ENCODE measurements at regions not wholly inside any gene's neighbourhood (a gene's known extent, or its start where the extent isn't known, plus 50 kb on each side); places are given as distances from the start of the nearest gene placed in this dataset.
"Not testable (repeated sequence)": the region's sequence is repeated elsewhere in the genome, so short reads cannot be mapped to it uniquely, and the experiment has no call there.

- CTCF ChIA-PET, result interaction anchor here (1.0 kb wide), 1 partner anchor 53 kb away, joined by 4 read pairs; no protein-coding TSS in a partner anchor
- DNase-seq, result no peak
- Mint-ChIP-seq H3K9me3 (ENCODE audit: low read depth) (peaks cover 1% of the 10 kb centered on the region), H3K4me1 (no peaks in the 10 kb centered on the region), H3K27me3 (peaks cover 3% of the 10 kb centered on the region), H3K4me3 (no peak overlapping the region), H3K36me3 (ENCODE audit: low read depth) (no peaks in the 10 kb centered on the region), H3K27ac (no peak overlapping the region)
- intact Hi-C loops (cut with DNase I, micrococcal nuclease), result loop anchor here in 1 of 2 experiments (10.0 kb wide), 1 partner anchor 273 kb away; no protein-coding TSS in a partner anchor
- POLR2A ChIA-PET, result no interaction called here
- ATAC-seq, result no peak
Measured at GRCh38 chr9:78707481-78707991, 410.6 kb downstream of the PSAT1 start.

- ATAC-seq (no peak), DNase-seq (no peak)
- intact Hi-C loops (cut with DNase I, micrococcal nuclease), result no loop called here
- CTCF ChIA-PET, result no interaction called here
- H3K9me3 Mint-ChIP-seq (ENCODE audit: low read depth), result no peaks in the 10 kb centered on the region
- peaks cover 3% of the 10 kb centered on the region for H3K27me3 Mint-ChIP-seq
- H3K4me1 Mint-ChIP-seq, result no peaks in the 10 kb centered on the region
- H3K4me3 Mint-ChIP-seq, result no peak overlapping the region
- POLR2A ChIA-PET, result no interaction called here
- no peaks in the 10 kb centered on the region for H3K36me3 Mint-ChIP-seq (ENCODE audit: low read depth)
- H3K27ac Mint-ChIP-seq, result no peak overlapping the region
Measured at GRCh38 chr9:78712903-78713613, 416.1 kb downstream of the PSAT1 start.

- H3K4me3 Mint-ChIP-seq, result no peak overlapping the region
- H3K27ac Mint-ChIP-seq, result no peak overlapping the region
- peaks cover 3% of the 10 kb centered on the region for H3K27me3 Mint-ChIP-seq
- ChIA-PET POLR2A (no interaction called here), CTCF (no interaction called here)
- intact Hi-C loops (cut with DNase I, micrococcal nuclease), result no loop called here
- no peaks in the 10 kb centered on the region for H3K36me3 Mint-ChIP-seq (ENCODE audit: low read depth)
- no peaks in the 10 kb centered on the region for H3K9me3 Mint-ChIP-seq (ENCODE audit: low read depth)
- DNase-seq (no peak), ATAC-seq (no peak)
- H3K4me1 Mint-ChIP-seq, result no peaks in the 10 kb centered on the region
Measured at GRCh38 chr9:78713614-78714405, 416.9 kb downstream of the PSAT1 start.

GRCh38 chr9:78714576-78714975 is 417.7 kb downstream of the PSAT1 start:
- no peak for DNase-seq
- no peak for ATAC-seq
- POLR2A ChIA-PET, result no interaction called here
- Mint-ChIP-seq H3K4me3 (no peak overlapping the region), H3K9me3 (ENCODE audit: low read depth) (no peaks in the 10 kb centered on the region), H3K27ac (no peak overlapping the region), H3K4me1 (no peaks in the 10 kb centered on the region), H3K36me3 (ENCODE audit: low read depth) (no peaks in the 10 kb centered on the region), H3K27me3 (peaks cover 3% of the 10 kb centered on the region)
- intact Hi-C loops (cut with DNase I, micrococcal nuclease), result no loop called here
- CTCF ChIA-PET, result no interaction called here

GRCh38 chr9:78719029-78719428 is 422.1 kb downstream of the PSAT1 start:
- H3K36me3 Mint-ChIP-seq (ENCODE audit: low read depth); POLR2A ChIA-PET; H3K9me3 Mint-ChIP-seq (ENCODE audit: low read depth); H3K4me3 Mint-ChIP-seq; intact Hi-C loops (cut with DNase I, micrococcal nuclease); DNase-seq; ATAC-seq; H3K27ac Mint-ChIP-seq; H3K4me1 Mint-ChIP-seq; CTCF ChIA-PET; H3K27me3 Mint-ChIP-seq: not testable (repeated sequence)

GRCh38 chr9:78724896-78725295 is 428.0 kb downstream of the PSAT1 start:
- H3K36me3 Mint-ChIP-seq (ENCODE audit: low read depth), result no peaks in the 10 kb centered on the region
- POLR2A ChIA-PET, result no interaction called here
- no peak for ATAC-seq
- intact Hi-C loops (cut with DNase I, micrococcal nuclease), result no loop called here
- H3K27me3 Mint-ChIP-seq, result no peaks in the 10 kb centered on the region
- no peak overlapping the region for H3K27ac Mint-ChIP-seq
- no peak for DNase-seq
- H3K9me3 Mint-ChIP-seq (ENCODE audit: low read depth), result peaks cover 5% of the 10 kb centered on the region
- no peak overlapping the region for H3K4me3 Mint-ChIP-seq
- H3K4me1 Mint-ChIP-seq, result no peaks in the 10 kb centered on the region
- CTCF ChIA-PET, result no interaction called here

- no peak overlapping the region for H3K4me3 Mint-ChIP-seq
- H3K4me1 Mint-ChIP-seq, result no peaks in the 10 kb centered on the region
- no peaks in the 10 kb centered on the region for H3K27me3 Mint-ChIP-seq
- ChIA-PET CTCF (no interaction called here), POLR2A (no interaction called here)
- H3K36me3 Mint-ChIP-seq (ENCODE audit: low read depth), result no peaks in the 10 kb centered on the region
- no peak for DNase-seq
- no peak overlapping the region for H3K27ac Mint-ChIP-seq
- intact Hi-C loops (cut with DNase I, micrococcal nuclease), result no loop called here
- peaks cover 5% of the 10 kb centered on the region for H3K9me3 Mint-ChIP-seq (ENCODE audit: low read depth)
- ATAC-seq, result no peak
Measured at GRCh38 chr9:78725503-78725902, 428.6 kb downstream of the PSAT1 start.

GRCh38 chr9:78745331-78745730 is 448.4 kb downstream of the PSAT1 start:
- Mint-ChIP-seq H3K27me3 (no peaks in the 10 kb centered on the region), H3K27ac (no peak overlapping the region), H3K9me3 (ENCODE audit: low read depth) (no peaks in the 10 kb centered on the region), H3K4me3 (no peak overlapping the region), H3K4me1 (no peaks in the 10 kb centered on the region), H3K36me3 (ENCODE audit: low read depth) (no peaks in the 10 kb centered on the region)
- ChIA-PET CTCF (no interaction called here), POLR2A (no interaction called here)
- ATAC-seq (no peak), DNase-seq (no peak)
- intact Hi-C loops (cut with DNase I, micrococcal nuclease), result no loop called here

- Mint-ChIP-seq H3K4me3 (no peak overlapping the region), H3K4me1 (no peaks in the 10 kb centered on the region), H3K27me3 (no peaks in the 10 kb centered on the region), H3K27ac (no peak overlapping the region), H3K9me3 (ENCODE audit: low read depth) (no peaks in the 10 kb centered on the region), H3K36me3 (ENCODE audit: low read depth) (no peaks in the 10 kb centered on the region)
- intact Hi-C loops (cut with DNase I, micrococcal nuclease), result no loop called here
- ATAC-seq (no peak), DNase-seq (no peak)
- CTCF ChIA-PET, result no interaction called here
- POLR2A ChIA-PET, result no interaction called here
Measured at GRCh38 chr9:78746010-78746409, 449.1 kb downstream of the PSAT1 start.

GRCh38 chr9:78753039-78753438 is 456.1 kb downstream of the PSAT1 start:
- intact Hi-C loops (cut with DNase I, micrococcal nuclease), result no loop called here
- ChIA-PET CTCF (no interaction called here), POLR2A (no interaction called here)
- no peak for ATAC-seq
- no peak overlapping the region for H3K27ac Mint-ChIP-seq
- no peak for DNase-seq
- H3K4me1 Mint-ChIP-seq, result no peaks in the 10 kb centered on the region
- H3K27me3 Mint-ChIP-seq, result peaks cover 2% of the 10 kb centered on the region
- no peak overlapping the region for H3K4me3 Mint-ChIP-seq
- H3K9me3 Mint-ChIP-seq (ENCODE audit: low read depth), result no peaks in the 10 kb centered on the region
- no peaks in the 10 kb centered on the region for H3K36me3 Mint-ChIP-seq (ENCODE audit: low read depth)

- Mint-ChIP-seq H3K9me3 (ENCODE audit: low read depth) (no peaks in the 10 kb centered on the region), H3K36me3 (ENCODE audit: low read depth) (no peaks in the 10 kb centered on the region), H3K4me1 (no peaks in the 10 kb centered on the region), H3K4me3 (no peak overlapping the region), H3K27me3 (peaks cover 2% of the 10 kb centered on the region), H3K27ac (no peak overlapping the region)
- intact Hi-C loops (cut with DNase I, micrococcal nuclease), result no loop called here
- ATAC-seq (no peak), DNase-seq (no peak)
- ChIA-PET POLR2A (no interaction called here), CTCF (no interaction called here)
Measured at GRCh38 chr9:78756813-78757510, 460.0 kb downstream of the PSAT1 start.

- H3K4me3 Mint-ChIP-seq, result no peak overlapping the region
- no peak overlapping the region for H3K27ac Mint-ChIP-seq
- ATAC-seq (no peak), DNase-seq (no peak)
- H3K36me3 Mint-ChIP-seq (ENCODE audit: low read depth), result no peaks in the 10 kb centered on the region
- no peaks in the 10 kb centered on the region for H3K27me3 Mint-ChIP-seq
- H3K9me3 Mint-ChIP-seq (ENCODE audit: low read depth), result no peaks in the 10 kb centered on the region
- H3K4me1 Mint-ChIP-seq, result no peaks in the 10 kb centered on the region
- CTCF ChIA-PET, result no interaction called here
- POLR2A ChIA-PET, result no interaction called here
- intact Hi-C loops (cut with DNase I, micrococcal nuclease), result no loop called here
Measured at GRCh38 chr9:78763424-78763823, 466.5 kb downstream of the PSAT1 start.
